Panc1 (cell line): ENCODE measurements at regions not wholly inside any gene's neighbourhood (a gene's known extent, or its start where the extent isn't known, plus 50 kb on each side); places are given as distances from the start of the nearest gene placed in this dataset.
A peak's percentile ranks its signal among the peaks of the same experiment; 100 is the strongest.

Source experiments
- ATAC-seq: fragments of 200-7000 bp; cut with Tn5 transposase; 2 replicates; pipeline ENCODE4 v1.9.1; 2020; ENCODE audit warnings: mild to moderate bottlenecking, moderate library complexity
- BruUV-seq: library from RNA; stranded (reverse); fragments of 400-500 nt; replicated peaks from 2 replicates; lab custom pipeline; 2021; lab: Mats Ljungman, UMichigan
- CTCF ChIA-PET: fragments of 300-600 bp; sonication (Branson Sonifier 250); formaldehyde crosslinking; loops from one replicate; lab custom pipeline; 2022; ENCODE audit warnings: antibody characterized with exemption; lab: Charles Lee
- POLR2A ChIA-PET: fragments of 300-600 bp; sonication (Branson Sonifier 250); formaldehyde crosslinking; loops from one replicate; lab custom pipeline; 2022; ENCODE audit warnings: antibody characterized with exemption; lab: Charles Lee
- DNase-seq: peaks from one replicate; pipeline ENCODE4 v3.0.0-alpha.2; 2010; ENCODE audit warnings: low read depth, low spot score
- H3K27ac ChIP-seq: 2 replicates; pipeline ENCODE4 v1.5.1; 2011; ENCODE audit warnings: mild to moderate bottlenecking, low read length, inconsistent platforms
- H3K27me3 ChIP-seq: fragments of 200-500 bp; sonication (Bioruptor generic); 2 replicates; pipeline ENCODE4 v1.6.0; 2014; ENCODE audit warnings: low read length, inconsistent platforms; ENCODE audit not compliant: control insufficient read depth, insufficient read depth
- H3K36me3 ChIP-seq: fragments of 200-500 bp; sonication (Bioruptor generic); 2 replicates; pipeline ENCODE4 v1.5.1; 2014; ENCODE audit warnings: inconsistent platforms, mild to moderate bottlenecking, low read length, moderate library complexity; ENCODE audit not compliant: control insufficient read depth, insufficient read depth
- H3K4me1 ChIP-seq: 2 replicates; pipeline ENCODE4 v1.5.1; 2011; ENCODE audit warnings: inconsistent platforms, mild to moderate bottlenecking, low read length, moderate library complexity; ENCODE audit not compliant: control insufficient read depth, insufficient read depth
- H3K4me3 ChIP-seq, 2 experiments: 2 replicates each; pipeline ENCODE4 v1.5.1; 2011 to 2012; ENCODE audit warnings: low read depth in 2 of 2, low read length in 2 of 2, mild to moderate bottlenecking in 2 of 2, inconsistent platforms in 1 of 2, moderate library complexity in 1 of 2
- H3K9me3 ChIP-seq: fragments of 200-500 bp; sonication (Bioruptor generic); 2 replicates; pipeline ENCODE4 v1.5.1; 2014; ENCODE audit warnings: low read depth, mild to moderate bottlenecking, inconsistent platforms, low read length, moderate library complexity; ENCODE audit not compliant: control insufficient read depth, insufficient read depth
- CTCF ChIP-seq: fragments of 450-650 bp; IDR thresholded peaks from 2 replicates; pipeline ENCODE4 v1.5.1; 2017; ENCODE audit warnings: mild to moderate bottlenecking
- POLR2AphosphoS5 ChIP-seq: IDR thresholded peaks from 2 replicates; pipeline ENCODE4 v1.6.1; 2012; ENCODE audit warnings: mild to moderate bottlenecking, low read depth, low read length, moderate library complexity
- REST ChIP-seq, 2 experiments: IDR thresholded peaks; 2 replicates each; pipeline ENCODE4 v1.6.1; 2011 to 2012; ENCODE audit warnings: low read depth in 2 of 2, control low read depth in 1 of 2, low read length in 1 of 2, mild to moderate bottlenecking in 1 of 2, moderate library complexity in 1 of 2; ENCODE audit not compliant: insufficient read depth in 1 of 2
- SIN3A ChIP-seq: IDR thresholded peaks from 2 replicates; pipeline ENCODE4 v1.6.1; 2012; ENCODE audit warnings: low read depth, mild to moderate bottlenecking, low read length, moderate library complexity, borderline replicate concordance; ENCODE audit not compliant: insufficient read depth
- TCF7L2 ChIP-seq: IDR thresholded peaks from 2 replicates; pipeline ENCODE4 v1.6.1; 2011; ENCODE audit warnings: mild to moderate bottlenecking, low read depth, low read length, inconsistent platforms
- in situ Hi-C: cut with HindIII; loops from 2 replicates; pipeline ENCODE4 v1.10.0; 2016; ENCODE audit warnings: low sequenced_read_pairs, low pct_unique_long_range_greater_than_20kb
- intact Hi-C: fragments of 100-400 bp; cut with micrococcal nuclease; formaldehyde crosslinking; loops from one replicate; pipeline ENCODE4 v1.10.0; 2022; ENCODE audit not compliant: unreplicated experiment

DNA sequence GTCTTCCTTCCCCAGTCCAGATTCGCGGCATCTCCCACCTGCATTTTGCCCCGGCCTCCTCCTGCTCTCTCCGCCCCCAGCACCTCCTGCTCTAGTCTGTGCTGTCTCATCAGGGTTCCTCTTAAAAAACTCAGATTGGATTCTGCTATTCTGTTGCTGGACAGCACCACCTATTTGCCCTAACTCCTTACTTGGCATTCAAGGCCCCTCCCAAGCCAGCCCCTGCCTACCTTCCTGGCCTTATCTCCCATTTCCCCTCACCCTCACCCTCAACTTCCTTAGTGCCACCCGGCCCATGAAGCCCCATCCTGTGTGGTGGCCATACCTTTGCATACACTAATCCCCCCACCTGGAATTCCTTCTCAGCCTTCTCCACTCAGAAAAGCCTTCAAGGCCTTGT, 59.9 kb upstream of the PRDM11 start:
- no peaks in the 10 kb centered on the region for H3K4me1 ChIP-seq
- ATAC-seq: no peak
- no TSS peak for BruUV-seq
- POLR2A ChIA-PET: no interaction called here
- TF ChIP-seq REST (IDR thresholded peaks at IDR 0.05; ENCODE audit: insufficient read depth in 1 of 2, low read depth in 2 of 2, low read length in 1 of 2): peak in 1 of 2 experiments; percentile 57; a peak in 2 of 4 replicates
- TF ChIP-seq CTCF: no peak
- H3K4me3 ChIP-seq: no peak overlapping the region
- no peak overlapping the region for H3K27ac ChIP-seq
- in situ Hi-C loops (no loop called here), intact Hi-C loops (no loop called here)
- no peaks in the 10 kb centered on the region for H3K9me3 ChIP-seq
- H3K27me3 ChIP-seq: no peaks in the 10 kb centered on the region
- no peak for DNase-seq
- no peaks in the 10 kb centered on the region for H3K36me3 ChIP-seq
- CTCF ChIA-PET: interaction anchor here (0.6 kb wide), 1 partner anchor 110 kb away, joined by 3 read pairs; no protein-coding TSS in a partner anchor

DNA sequence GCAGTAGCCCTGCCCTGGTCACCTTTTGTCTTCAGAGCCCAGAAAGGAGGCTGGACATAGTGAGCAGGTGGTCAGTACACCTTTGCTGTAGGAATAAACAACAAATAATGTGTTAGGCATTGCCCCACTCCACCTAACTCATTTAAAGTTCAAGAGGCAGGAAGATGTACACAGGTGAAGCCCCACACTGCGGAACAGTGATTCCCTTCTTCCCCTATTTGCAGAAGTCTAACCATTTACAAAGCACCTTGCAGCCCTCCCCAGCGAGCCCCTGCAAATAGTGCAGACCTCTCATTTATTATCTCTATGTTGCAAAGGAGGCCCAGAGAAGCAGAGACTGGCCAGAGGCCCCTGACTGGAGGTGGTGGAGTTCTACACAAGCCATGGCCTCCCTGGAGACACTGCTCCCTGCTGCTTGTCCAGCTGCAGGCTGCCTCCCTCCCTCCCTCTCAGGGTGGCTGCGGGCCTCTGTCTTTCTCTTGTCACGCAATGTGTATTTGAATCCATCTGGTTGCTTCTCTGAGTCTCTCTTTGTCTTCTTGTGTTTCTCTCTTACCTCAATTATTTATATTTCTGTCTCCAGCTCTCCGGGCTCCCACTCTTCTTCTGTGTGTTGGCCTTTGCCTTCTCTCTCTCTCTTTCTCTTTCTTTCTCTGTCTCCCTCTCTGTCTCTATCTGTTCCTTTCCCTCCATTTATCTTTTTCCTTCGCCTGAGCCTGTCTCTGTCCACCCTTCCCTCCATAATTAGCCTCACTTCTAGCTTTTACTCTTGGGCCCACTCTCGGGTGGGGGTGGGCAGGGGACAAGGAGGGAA, 59.1 kb upstream of the PRDM11 start:
- in situ Hi-C loops (no loop called here), intact Hi-C loops (no loop called here)
- ATAC-seq: no peak
- CTCF ChIA-PET: interaction anchor here (0.5 kb wide), 1 partner anchor 8 kb away, joined by 3 read pairs; no protein-coding TSS in a partner anchor
- DNase-seq: no peak
- H3K9me3 ChIP-seq: no peaks in the 10 kb centered on the region
- no peak for TF ChIP-seq CTCF
- TF ChIP-seq SIN3A: no peak
- TF ChIP-seq REST (IDR thresholded peaks at IDR 0.05; ENCODE audit: insufficient read depth in 1 of 2, low read depth in 2 of 2, low read length in 1 of 2): no peak
- no peak for TF ChIP-seq TCF7L2
- no peak for TF ChIP-seq POLR2AphosphoS5
- no peak overlapping the region for H3K4me3 ChIP-seq
- no peaks in the 10 kb centered on the region for H3K36me3 ChIP-seq
- POLR2A ChIA-PET: no interaction called here
- H3K27me3 ChIP-seq: no peaks in the 10 kb centered on the region
- no peak overlapping the region for H3K27ac ChIP-seq
- no TSS peak for BruUV-seq
- H3K4me1 ChIP-seq: no peaks in the 10 kb centered on the region
